ENCODE measurements at regions not wholly inside any gene's neighbourhood (a gene's known extent, or its start where the extent isn't known, plus 50 kb on each side); places are given as distances from the start of the nearest gene placed in this dataset.

- Histone ChIP-seq H3K4me3 (replicated peaks; ENCODE audit: insufficient read depth, low read length) (no peak overlapping the region), H3K27me3 (ENCODE audit: insufficient read depth, poor library complexity, severe bottlenecking) (no peaks in the 10 kb centered on the region), H3K27ac (replicated peaks) (no peak overlapping the region)
- TF ChIP-seq REST (IDR thresholded peaks at IDR 0.05; ENCODE audit: insufficient replicate concordance, low read depth), result no peak
- TF ChIP-seq POLR2AphosphoS5 (IDR thresholded peaks at IDR 0.05; ENCODE audit: low read depth), result no peak
- no peak for TF ChIP-seq CTCF (IDR thresholded peaks at IDR 0.05; ENCODE audit: insufficient read depth, low read length)
- no peak for TF ChIP-seq GABPA (IDR thresholded peaks at IDR 0.05; ENCODE audit: low read depth)
- no peak for TF ChIP-seq SPI1 (IDR thresholded peaks at IDR 0.05; ENCODE audit: borderline replicate concordance, low read depth)
- no peak for DNase-seq (ENCODE audit: low read depth in 1 of 2, low spot score in 1 of 2)
These were observed 109.6 kb upstream of the TOPAZ1 start for GRCh38 chr3:44132061-44132460.

GRCh38 chr3:44132593-44132992 lies 109.1 kb upstream of the TOPAZ1 start:
- H3K27ac ChIP-seq (replicated peaks), result no peak overlapping the region
- TF ChIP-seq SPI1 (IDR thresholded peaks at IDR 0.05; ENCODE audit: borderline replicate concordance, low read depth), result no peak
- TF ChIP-seq POLR2AphosphoS5 (IDR thresholded peaks at IDR 0.05; ENCODE audit: low read depth), result no peak
- no peak for TF ChIP-seq REST (IDR thresholded peaks at IDR 0.05; ENCODE audit: insufficient replicate concordance, low read depth)
- TF ChIP-seq CTCF (IDR thresholded peaks at IDR 0.05; ENCODE audit: insufficient read depth, low read length), result no peak
- TF ChIP-seq GABPA (IDR thresholded peaks at IDR 0.05; ENCODE audit: low read depth), result no peak

GRCh38 chr3:44136421-44136820 lies 105.3 kb upstream of the TOPAZ1 start:
- TF ChIP-seq POLR2AphosphoS5 (IDR thresholded peaks at IDR 0.05; ENCODE audit: low read depth) (no peak), REST (IDR thresholded peaks at IDR 0.05; ENCODE audit: insufficient replicate concordance, low read depth) (peak; percentile 92), GABPA (IDR thresholded peaks at IDR 0.05; ENCODE audit: low read depth) (no peak), SPI1 (IDR thresholded peaks at IDR 0.05; ENCODE audit: borderline replicate concordance, low read depth) (no peak), CTCF (IDR thresholded peaks at IDR 0.05; ENCODE audit: insufficient read depth, low read length) (no peak)
- Histone ChIP-seq H3K4me3 (replicated peaks; ENCODE audit: insufficient read depth, low read length) (no peak overlapping the region), H3K27ac (replicated peaks) (no peak overlapping the region), H3K27me3 (ENCODE audit: insufficient read depth, poor library complexity, severe bottlenecking) (no peaks in the 10 kb centered on the region)
- no peak for DNase-seq (ENCODE audit: low read depth in 1 of 2, low spot score in 1 of 2)

More at GRCh38 chr3:44132593-44132992, 109.1 kb upstream of the TOPAZ1 start:
- Histone ChIP-seq H3K4me3 (replicated peaks; ENCODE audit: insufficient read depth, low read length) (no peak overlapping the region), H3K27me3 (ENCODE audit: insufficient read depth, poor library complexity, severe bottlenecking) (no peaks in the 10 kb centered on the region)
- DNase-seq (ENCODE audit: low read depth in 1 of 2, low spot score in 1 of 2), result no peak

Data from HL-60 (cell line).